T-helper 2 cell treated with Interferon-gamma antibody and Interleukin-4, amounts not matched to agents 5 μg/mL and 100 μg/mL, for 36 hours (primary cell): ENCODE measurements at regions not wholly inside any gene's neighbourhood (a gene's known extent, or its start where the extent isn't known, plus 50 kb on each side); places are given as distances from the start of the nearest gene placed in this dataset.

Experiments used
- DNase-seq: peaks from one replicate; pipeline ENCODE4 v3.0.0; 2021; ENCODE audit warnings: low spot score
- H3K27ac Mint-ChIP-seq: one replicate; pipeline ENCODE4 v1.8.0; 2021; ENCODE audit warnings: mild to moderate bottlenecking, mixed read lengths
- H3K27me3 Mint-ChIP-seq: one replicate; pipeline ENCODE4 v1.8.0; 2021; ENCODE audit warnings: low read depth, mixed read lengths
- H3K36me3 Mint-ChIP-seq: one replicate; pipeline ENCODE4 v1.8.0; 2021; ENCODE audit warnings: low read depth, mixed read lengths
- H3K4me1 Mint-ChIP-seq: one replicate; pipeline ENCODE4 v1.8.0; 2021; ENCODE audit warnings: low read depth, mixed read lengths
- H3K4me3 Mint-ChIP-seq: one replicate; pipeline ENCODE4 v1.8.0; 2022; ENCODE audit warnings: mild to moderate bottlenecking, moderate library complexity, mixed read lengths
- H3K9me3 Mint-ChIP-seq: one replicate; pipeline ENCODE4 v1.8.0; 2021; ENCODE audit warnings: mixed read lengths

DNA sequence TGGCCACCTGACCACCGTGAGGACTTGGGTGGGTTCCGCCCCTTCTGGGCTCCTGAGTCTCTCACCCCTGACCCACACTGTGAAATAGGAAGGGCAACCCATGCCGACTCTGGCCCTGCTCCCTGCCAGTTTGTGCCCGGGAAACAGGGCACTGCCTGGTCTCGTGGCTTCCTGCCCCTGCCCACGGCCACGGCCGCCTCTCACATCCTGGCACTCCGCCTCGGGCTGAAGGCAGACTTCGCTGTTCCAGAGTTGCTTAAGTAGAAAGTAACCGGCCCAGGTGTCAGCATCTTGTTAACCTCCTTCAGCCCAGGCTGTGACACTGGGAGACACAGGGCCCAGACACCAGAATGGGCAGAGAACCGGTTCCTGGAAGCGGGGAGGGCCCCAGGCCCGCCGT is 68.7 kb upstream of the RNU6ATAC start:
- DNase-seq: no peak
- Mint-ChIP-seq H3K4me1 (no peaks in the 10 kb centered on the region), H3K27ac (no peak overlapping the region), H3K36me3 (no peaks in the 10 kb centered on the region), H3K4me3 (no peak overlapping the region), H3K9me3 (no peaks in the 10 kb centered on the region), H3K27me3 (no peaks in the 10 kb centered on the region)

DNA sequence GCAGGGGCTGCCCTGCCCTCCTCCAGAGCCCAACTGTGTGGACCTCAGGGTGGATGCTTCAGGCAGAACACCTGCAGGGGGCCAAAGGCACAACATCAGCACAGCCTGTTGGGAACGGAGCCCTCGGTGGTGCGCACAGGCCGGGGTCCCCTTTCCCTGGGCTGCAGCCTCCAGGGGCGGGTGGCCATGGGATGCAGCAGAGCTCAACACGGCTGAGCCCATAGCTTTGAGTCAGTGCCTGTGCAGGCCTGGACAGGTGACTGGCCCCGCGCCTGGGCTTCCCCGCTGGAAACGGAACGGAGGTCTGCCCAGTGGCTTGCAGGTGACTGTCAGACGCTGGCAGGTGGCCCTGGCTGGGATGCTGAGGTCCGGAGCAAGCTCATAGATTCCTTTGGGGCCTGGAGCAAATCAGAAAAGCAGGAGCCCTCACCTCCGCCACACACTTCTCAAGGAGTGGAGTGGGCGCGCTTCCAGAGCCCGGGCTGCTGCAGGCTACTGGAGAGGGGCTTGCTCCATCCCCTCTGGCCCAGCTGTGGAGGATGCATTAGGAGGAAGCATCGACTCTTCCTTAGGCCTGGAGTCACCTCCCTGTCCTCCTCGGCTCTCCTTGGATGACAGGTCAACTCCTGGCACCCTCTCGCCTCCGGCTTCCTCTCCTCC is 69.8 kb upstream of the RNU6ATAC start:
- H3K4me3 Mint-ChIP-seq: no peak overlapping the region
- H3K9me3 Mint-ChIP-seq: no peaks in the 10 kb centered on the region
- H3K27ac Mint-ChIP-seq: no peak overlapping the region
- no peaks in the 10 kb centered on the region for H3K27me3 Mint-ChIP-seq
- no peaks in the 10 kb centered on the region for H3K4me1 Mint-ChIP-seq
- no peak for DNase-seq
- H3K36me3 Mint-ChIP-seq: no peaks in the 10 kb centered on the region

- H3K9me3 Mint-ChIP-seq: no peaks in the 10 kb centered on the region
- no peaks in the 10 kb centered on the region for H3K27me3 Mint-ChIP-seq
- no peaks in the 10 kb centered on the region for H3K36me3 Mint-ChIP-seq
- no peak for DNase-seq
- no peaks in the 10 kb centered on the region for H3K4me1 Mint-ChIP-seq
- no peak overlapping the region for H3K4me3 Mint-ChIP-seq
- H3K27ac Mint-ChIP-seq: no peak overlapping the region
These were observed 70.5 kb upstream of the RNU6ATAC start for GRCh38 chr9:134234687-134235359.

GRCh38 chr9:134235366-134235765 is 71.0 kb upstream of the RNU6ATAC start:
- no peaks in the 10 kb centered on the region for H3K4me1 Mint-ChIP-seq
- H3K4me3 Mint-ChIP-seq: no peak overlapping the region
- no peak overlapping the region for H3K27ac Mint-ChIP-seq
- H3K9me3 Mint-ChIP-seq: no peaks in the 10 kb centered on the region
- DNase-seq: no peak
- H3K27me3 Mint-ChIP-seq: no peaks in the 10 kb centered on the region
- no peaks in the 10 kb centered on the region for H3K36me3 Mint-ChIP-seq

DNA sequence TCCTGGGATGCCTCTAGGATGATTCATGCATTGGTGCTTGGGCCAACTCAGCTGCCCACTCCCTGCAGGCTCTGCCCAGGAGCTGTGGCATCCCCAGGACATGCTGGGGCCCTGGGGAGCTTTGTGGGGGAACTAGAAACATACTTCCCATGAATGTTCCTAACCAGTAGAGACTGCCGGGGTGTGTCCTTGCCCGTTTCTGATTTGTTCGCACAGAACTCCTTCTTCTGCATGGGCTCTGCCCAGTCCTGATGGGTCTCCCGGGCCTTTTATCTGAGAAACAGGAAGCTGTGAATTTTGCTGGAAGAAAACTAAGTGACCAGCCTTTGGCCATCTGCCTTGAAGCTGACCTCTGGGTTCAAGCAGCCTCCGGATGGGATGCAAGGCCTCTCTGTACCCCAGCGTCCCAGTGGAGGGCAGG is 71.6 kb upstream of the RNU6ATAC start:
- Mint-ChIP-seq H3K4me1 (no peaks in the 10 kb centered on the region), H3K27ac (no peak overlapping the region), H3K27me3 (no peaks in the 10 kb centered on the region), H3K36me3 (no peaks in the 10 kb centered on the region), H3K9me3 (no peaks in the 10 kb centered on the region), H3K4me3 (no peak overlapping the region)
- DNase-seq: no peak

DNA sequence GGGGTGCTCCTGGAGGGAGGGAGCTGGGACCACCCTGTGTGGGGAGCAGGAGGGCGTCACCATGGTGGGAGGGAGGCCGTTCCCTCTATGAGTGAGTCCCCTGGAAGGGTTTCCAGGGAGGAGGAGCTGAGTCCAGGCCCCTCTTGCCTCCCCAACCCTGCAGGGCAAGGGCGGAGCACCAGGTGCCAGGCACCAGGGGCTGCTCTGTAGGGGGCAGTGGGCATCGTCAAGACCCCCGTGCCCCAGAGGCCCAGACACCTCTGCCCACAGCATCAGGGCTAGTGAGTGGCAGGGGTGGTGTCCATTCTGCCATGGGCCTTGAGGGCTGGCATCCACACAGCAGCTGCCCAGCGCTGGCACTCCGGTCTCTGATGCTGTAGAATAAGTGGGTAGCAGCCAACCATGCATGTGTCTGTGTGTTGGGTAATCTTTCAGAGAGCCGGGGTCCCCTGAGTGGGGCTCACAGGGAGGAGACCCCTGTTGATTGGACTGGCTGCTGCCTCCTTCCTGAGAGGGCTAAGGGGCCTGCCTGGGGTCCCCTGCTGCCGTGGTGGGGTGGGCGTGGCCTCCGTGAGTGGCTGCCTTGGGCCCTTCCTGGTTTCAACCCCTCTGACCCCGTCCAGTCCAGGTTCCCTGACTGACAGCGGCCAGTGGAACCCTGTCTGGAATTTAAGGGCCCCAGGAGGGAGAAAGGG is 72.7 kb upstream of the RNU6ATAC start:
- Mint-ChIP-seq H3K9me3 (no peaks in the 10 kb centered on the region), H3K27ac (no peak overlapping the region), H3K4me1 (no peaks in the 10 kb centered on the region), H3K4me3 (no peak overlapping the region), H3K36me3 (no peaks in the 10 kb centered on the region), H3K27me3 (peaks cover 3% of the 10 kb centered on the region)
- DNase-seq: no peak

DNA sequence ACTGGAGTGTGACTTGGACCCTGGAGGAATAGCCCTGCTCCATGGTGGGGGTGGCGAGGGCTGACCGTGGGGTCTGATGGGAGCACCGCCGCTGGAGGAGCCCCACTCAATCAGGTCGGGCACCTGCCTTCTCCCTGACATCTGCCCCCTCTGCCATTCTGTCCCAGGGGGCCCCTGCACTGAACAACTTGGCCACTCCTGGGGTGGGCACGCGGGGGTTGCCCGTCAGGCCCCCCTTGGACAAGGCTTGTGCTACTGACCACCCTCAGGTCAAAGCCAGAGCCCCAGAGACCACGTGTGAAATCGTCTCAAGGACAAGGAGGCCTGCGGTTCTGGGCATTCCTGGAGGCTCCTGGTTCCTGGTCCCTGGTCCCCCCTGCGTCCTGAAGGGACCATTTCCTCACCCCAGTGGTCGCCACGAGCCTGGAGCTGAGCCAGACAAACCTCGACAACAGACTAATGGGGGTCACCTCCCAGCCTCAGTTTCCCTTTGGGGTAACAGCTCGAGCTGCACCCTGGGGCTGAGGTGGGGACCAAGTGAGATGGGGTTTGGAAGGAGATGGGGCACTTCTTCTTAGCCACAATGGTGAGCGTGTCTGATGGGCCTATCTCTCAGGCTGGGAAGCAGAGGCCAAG is 73.4 kb upstream of the RNU6ATAC start:
- no peak for DNase-seq
- H3K36me3 Mint-ChIP-seq: no peaks in the 10 kb centered on the region
- peaks cover 6% of the 10 kb centered on the region for H3K27me3 Mint-ChIP-seq
- no peaks in the 10 kb centered on the region for H3K9me3 Mint-ChIP-seq
- H3K4me1 Mint-ChIP-seq: no peaks in the 10 kb centered on the region
- no peak overlapping the region for H3K27ac Mint-ChIP-seq
- no peak overlapping the region for H3K4me3 Mint-ChIP-seq

GRCh38 chr9:134239130-134239903 is 75.0 kb upstream of the RNU6ATAC start:
- H3K4me3 Mint-ChIP-seq: no peak overlapping the region
- H3K27me3 Mint-ChIP-seq: peaks cover 12% of the 10 kb centered on the region
- H3K9me3 Mint-ChIP-seq: no peaks in the 10 kb centered on the region
- H3K27ac Mint-ChIP-seq: no peak overlapping the region
- DNase-seq: no peak
- H3K36me3 Mint-ChIP-seq: no peaks in the 10 kb centered on the region
- peaks cover 6% of the 10 kb centered on the region for H3K4me1 Mint-ChIP-seq

DNA sequence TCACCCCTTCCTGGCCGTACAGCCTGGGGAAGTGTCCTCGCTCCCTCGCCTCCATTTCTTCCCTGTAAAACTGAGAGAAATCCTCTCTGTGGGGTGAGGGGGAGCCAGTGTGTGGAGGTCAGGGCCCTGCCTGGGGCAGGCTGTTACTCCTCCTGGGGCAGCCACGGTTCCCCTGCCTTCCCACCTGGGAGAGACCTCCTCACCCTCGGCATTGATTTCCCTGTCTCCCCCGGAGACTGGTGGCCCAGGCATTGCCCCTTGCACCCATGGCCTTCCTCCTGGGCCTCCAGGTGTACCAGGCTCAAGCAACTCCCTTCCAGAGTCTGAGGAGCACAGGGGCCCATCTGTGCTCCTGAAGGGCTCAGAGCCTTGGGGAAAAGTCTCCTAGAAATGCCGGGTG is 75.6 kb upstream of the RNU6ATAC start:
- peaks cover 6% of the 10 kb centered on the region for H3K4me1 Mint-ChIP-seq
- H3K36me3 Mint-ChIP-seq: no peaks in the 10 kb centered on the region
- no peak overlapping the region for H3K27ac Mint-ChIP-seq
- no peak overlapping the region for H3K4me3 Mint-ChIP-seq
- no peaks in the 10 kb centered on the region for H3K9me3 Mint-ChIP-seq
- peaks cover 14% of the 10 kb centered on the region for H3K27me3 Mint-ChIP-seq
- no peak for DNase-seq

- H3K4me3 Mint-ChIP-seq: no peak overlapping the region
- peaks cover 14% of the 10 kb centered on the region for H3K27me3 Mint-ChIP-seq
- no peak overlapping the region for H3K27ac Mint-ChIP-seq
- H3K9me3 Mint-ChIP-seq: no peaks in the 10 kb centered on the region
- no peaks in the 10 kb centered on the region for H3K36me3 Mint-ChIP-seq
- peaks cover 6% of the 10 kb centered on the region for H3K4me1 Mint-ChIP-seq
- DNase-seq: no peak
These were observed 76.0 kb upstream of the RNU6ATAC start for GRCh38 chr9:134240361-134240760.

DNA sequence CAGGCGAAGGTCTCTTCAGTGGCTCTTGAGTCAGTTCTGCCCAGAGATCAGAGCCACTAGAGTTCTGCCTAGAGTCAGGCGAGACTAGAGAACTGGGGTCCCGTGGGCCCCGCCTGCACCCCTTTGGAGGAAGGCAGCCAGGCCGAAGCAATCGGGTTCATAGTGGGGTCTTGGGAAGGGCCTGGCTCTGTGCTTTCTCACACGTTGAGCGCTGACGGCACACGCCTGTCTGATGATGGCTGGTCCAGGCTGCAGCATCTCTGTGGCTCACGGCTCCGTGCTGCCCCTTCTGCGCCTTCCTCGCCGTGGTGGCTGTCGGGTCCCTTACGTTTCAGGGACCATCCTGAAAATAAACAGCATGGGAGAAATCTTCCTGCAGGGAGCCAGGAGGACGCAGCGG is 78.3 kb upstream of the RNU6ATAC start:
- H3K4me1 Mint-ChIP-seq: peaks cover 6% of the 10 kb centered on the region
- H3K4me3 Mint-ChIP-seq: no peak overlapping the region
- H3K27me3 Mint-ChIP-seq: peaks cover 14% of the 10 kb centered on the region
- no peaks in the 10 kb centered on the region for H3K36me3 Mint-ChIP-seq
- no peak for DNase-seq
- H3K9me3 Mint-ChIP-seq: peaks cover 4% of the 10 kb centered on the region
- no peak overlapping the region for H3K27ac Mint-ChIP-seq

- Mint-ChIP-seq H3K36me3 (no peaks in the 10 kb centered on the region), H3K4me1 (peaks cover 6% of the 10 kb centered on the region)
These were observed 79.6 kb upstream of the RNU6ATAC start for GRCh38 chr9:134243778-134244467.

DNA sequence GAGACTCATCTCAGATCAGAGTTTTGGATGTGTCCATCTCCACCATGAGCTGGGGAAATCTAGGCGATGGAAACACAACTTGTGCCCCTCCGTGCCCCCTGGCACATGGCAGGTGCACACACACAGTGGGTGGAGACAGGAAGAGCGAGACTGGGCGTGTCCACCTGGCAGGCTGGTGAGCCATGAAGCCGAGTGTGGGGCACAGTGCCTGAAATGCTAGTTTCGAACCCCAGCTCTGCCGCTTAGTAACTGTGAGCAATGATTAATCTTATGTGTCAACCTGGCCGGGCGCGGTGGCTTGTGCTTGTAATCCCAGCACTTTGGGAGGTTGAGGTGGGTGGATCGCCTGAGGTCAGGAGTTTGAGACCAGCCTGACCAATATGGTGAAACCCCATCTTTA is 80.8 kb upstream of the RNU6ATAC start:
- Mint-ChIP-seq H3K9me3 (peaks cover 15% of the 10 kb centered on the region), H3K36me3 (no peaks in the 10 kb centered on the region), H3K4me3 (no peak overlapping the region), H3K4me1 (peaks cover 6% of the 10 kb centered on the region), H3K27ac (no peak overlapping the region), H3K27me3 (peaks cover 14% of the 10 kb centered on the region)
- DNase-seq: no peak

More at GRCh38 chr9:134243778-134244467, 79.6 kb upstream of the RNU6ATAC start:
- Mint-ChIP-seq H3K27me3 (peaks cover 14% of the 10 kb centered on the region), H3K27ac (no peak overlapping the region), H3K9me3 (peaks cover 11% of the 10 kb centered on the region), H3K4me3 (peak overlapping the region; percentile 6)
- DNase-seq: peak; percentile 5
